ENCODE measurements at regions not wholly inside any gene's neighbourhood (a gene's known extent, or its start where the extent isn't known, plus 50 kb on each side); places are given as distances from the start of the nearest gene placed in this dataset.

DNA sequence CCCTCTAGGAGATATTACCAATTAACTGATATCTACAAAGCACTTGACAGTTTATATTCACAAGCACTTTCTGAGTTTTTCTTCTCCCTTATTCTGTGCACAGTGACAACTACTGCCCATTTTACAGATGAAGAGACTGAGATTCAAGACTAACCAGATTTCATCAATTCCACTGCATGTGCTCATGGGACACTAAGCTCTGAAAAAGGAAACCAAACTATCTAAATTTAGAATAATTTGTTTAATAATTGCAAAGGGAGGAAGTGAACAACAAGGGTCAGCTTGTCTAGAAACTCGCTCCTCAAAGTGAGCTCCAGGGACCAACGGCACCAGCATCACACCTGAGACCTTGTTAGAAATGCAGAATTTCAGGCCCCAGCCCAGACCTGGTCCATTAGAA lies 50.8 kb upstream of the MYLIP start:
- no peak for TF ChIP-seq POLR2A (IDR thresholded peaks at IDR 0.05)
- TF ChIP-seq, protein P1, sequence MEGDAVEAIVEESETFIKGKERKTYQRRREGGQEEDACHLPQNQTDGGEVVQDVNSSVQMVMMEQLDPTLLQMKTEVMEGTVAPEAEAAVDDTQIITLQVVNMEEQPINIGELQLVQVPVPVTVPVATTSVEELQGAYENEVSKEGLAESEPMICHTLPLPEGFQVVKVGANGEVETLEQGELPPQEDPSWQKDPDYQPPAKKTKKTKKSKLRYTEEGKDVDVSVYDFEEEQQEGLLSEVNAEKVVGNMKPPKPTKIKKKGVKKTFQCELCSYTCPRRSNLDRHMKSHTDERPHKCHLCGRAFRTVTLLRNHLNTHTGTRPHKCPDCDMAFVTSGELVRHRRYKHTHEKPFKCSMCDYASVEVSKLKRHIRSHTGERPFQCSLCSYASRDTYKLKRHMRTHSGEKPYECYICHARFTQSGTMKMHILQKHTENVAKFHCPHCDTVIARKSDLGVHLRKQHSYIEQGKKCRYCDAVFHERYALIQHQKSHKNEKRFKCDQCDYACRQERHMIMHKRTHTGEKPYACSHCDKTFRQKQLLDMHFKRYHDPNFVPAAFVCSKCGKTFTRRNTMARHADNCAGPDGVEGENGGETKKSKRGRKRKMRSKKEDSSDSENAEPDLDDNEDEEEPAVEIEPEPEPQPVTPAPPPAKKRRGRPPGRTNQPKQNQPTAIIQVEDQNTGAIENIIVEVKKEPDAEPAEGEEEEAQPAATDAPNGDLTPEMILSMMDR (IDR thresholded peaks at IDR 0.05) = no peak
- TF ChIP-seq POLR2AphosphoS5 (IDR thresholded peaks at IDR 0.05) = no peak

Data from prostate gland (tissue), 2 donors.